Psoas muscle (tissue), 7 donors: ENCODE measurements at regions not wholly inside any gene's neighbourhood (a gene's known extent, or its start where the extent isn't known, plus 50 kb on each side); places are given as distances from the start of the nearest gene placed in this dataset.
A peak's percentile ranks its signal among the peaks of the same experiment; 100 is the strongest.

Experiments used
- ATAC-seq, 4 donors: fragments of 200-7000 bp; cut with Tn5 transposase; one replicate each; pipeline ENCODE4 v1.9.1; 2020; ENCODE audit warnings: moderate library complexity in 3 of 4, mild to moderate bottlenecking in 2 of 4
- DNase-seq, 2 donors: peaks; one replicate each; pipeline ENCODE4 v3.0.0-alpha.2; 2020
- H3K27ac ChIP-seq: fragments of 200-600 bp; one replicate; pipeline ENCODE4 v1.8.0; 2022
- H3K27me3 ChIP-seq, 3 donors: fragments of 200-600 bp in 1 of 3; one replicate each; pipeline versions ENCODE4 v1.6.1 to v1.8.0; 2013 to 2022; ENCODE audit warnings: low read length in 2 of 3, mild to moderate bottlenecking in 2 of 3, moderate library complexity in 1 of 3; ENCODE audit not compliant: insufficient read depth in 3 of 3
- H3K36me3 ChIP-seq, 2 donors: fragments of 200-600 bp in 1 of 2; one replicate each; pipeline versions ENCODE4 v1.6.1 to v1.8.0; 2013 to 2022; ENCODE audit warnings: low read depth in 1 of 2, mild to moderate bottlenecking in 1 of 2, moderate library complexity in 1 of 2; ENCODE audit not compliant: insufficient read depth in 1 of 2
- H3K4me1 ChIP-seq: fragments of 200-600 bp; one replicate; pipeline ENCODE4 v1.8.0; 2022
- H3K4me3 ChIP-seq: fragments of 200-600 bp; one replicate; pipeline ENCODE4 v1.8.0; 2022; ENCODE audit warnings: mild to moderate bottlenecking
- H3K9me3 ChIP-seq: fragments of 200-600 bp; one replicate; pipeline ENCODE4 v1.8.0; 2022
- CTCF ChIP-seq: fragments of 200-600 bp; IDR thresholded peaks from one replicate; pipeline ENCODE4 v1.8.0; 2022; ENCODE audit warnings: antibody characterized with exemption
- WGBS, 3 donors: extraction: QIAGEN DNeasy Blood & Tissue Kit; methylation state at CpG; one replicate each; pipeline versions ENCODE4 v1.1.6 to v1.1.7; 2013; 5-methylcytosine and 5-hydroxymethylcytosine counted together
- intact Hi-C, 2 donors: fragments of 100-400 bp; cut with DNase I; formaldehyde crosslinking; loops; one replicate each; pipeline versions ENCODE4 v1.11.0 to v1.14.2; 2022
- donor health status: healthy with polysubstance abuse.
- donor health status: DM: no; HTN: no; CAD: no; lungs with moderate emphysema.
- donor health status: Bipolar disorder and iron deficiency.
- donor health status: healthy.
- donor health status: DM: yes; HTN: yes; CAD: no.
- donor health status: DM: no; HTN: no; CAD: no.
- donor health status: DM: yes; HTN: yes; CAD: no.

- H3K27me3 ChIP-seq: no peaks in the 10 kb centered on the region
- H3K36me3 ChIP-seq: no peaks in the 10 kb centered on the region
- no peak overlapping the region for H3K27ac ChIP-seq
- 89 to 96% (median 92%) methylated on average over 2 of the region's 2 CpGs for WGBS, 3 donors
- no peaks in the 10 kb centered on the region for H3K4me1 ChIP-seq
- no peak for TF ChIP-seq CTCF
- H3K9me3 ChIP-seq: no peaks in the 10 kb centered on the region
- intact Hi-C loops: no loop called here
- no peak for ATAC-seq
- no peak for DNase-seq
- H3K4me3 ChIP-seq: no peak overlapping the region
Measured at GRCh38 chr4:104411502-104411901, 83.2 kb downstream of the CXXC4 start.

DNA sequence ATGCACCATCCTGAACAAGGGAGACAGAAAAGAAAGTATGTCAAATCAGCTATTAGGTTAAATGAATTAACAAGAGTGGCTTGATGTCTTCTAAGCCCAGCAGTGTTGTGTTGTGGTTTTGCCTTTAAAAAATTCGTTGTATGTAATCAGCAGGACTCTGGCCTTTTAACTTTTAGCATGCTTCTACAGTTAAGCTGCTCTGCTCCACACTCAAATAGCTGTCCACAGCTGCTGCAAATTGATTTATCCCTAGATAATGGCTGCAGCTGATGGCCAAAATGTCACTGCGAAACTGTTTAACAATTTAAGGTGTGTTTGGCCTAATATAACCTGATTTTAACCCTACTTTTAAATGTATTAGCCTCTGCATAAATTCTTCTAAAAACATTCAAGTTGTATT is 85.8 kb downstream of the CXXC4 start:
- ATAC-seq (no peak), DNase-seq (no peak)
- H3K27me3 ChIP-seq: no peaks in the 10 kb centered on the region
- H3K27ac ChIP-seq: no peak overlapping the region
- H3K9me3 ChIP-seq: no peaks in the 10 kb centered on the region
- intact Hi-C loops: no loop called here
- no peaks in the 10 kb centered on the region for H3K36me3 ChIP-seq
- no peak overlapping the region for H3K4me3 ChIP-seq
- WGBS, 3 donors: 17 to 31% (median 19%) methylated on average over 2 of the region's 2 CpGs
- no peaks in the 10 kb centered on the region for H3K4me1 ChIP-seq
- TF ChIP-seq CTCF: no peak

GRCh38 chr4:104404361-104404760 is 90.3 kb downstream of the CXXC4 start:
- intact Hi-C loops: no loop called here

GRCh38 chr4:104395168-104395614 is 99.5 kb downstream of the CXXC4 start:
- WGBS, 3 donors: 6 to 8% (median 7%) methylated on average over 5 of the region's 5 CpGs
- intact Hi-C loops: no loop called here

More at GRCh38 chr4:104404361-104404760, 90.3 kb downstream of the CXXC4 start:
- 24 to 35% (median 25%) methylated on average over 6 of the region's 6 CpGs for WGBS, 3 donors
- Histone ChIP-seq H3K27me3 (no peaks in the 10 kb centered on the region), H3K4me3 (no peak overlapping the region), H3K9me3 (peaks cover 9% of the 10 kb centered on the region), H3K36me3 (no peaks in the 10 kb centered on the region), H3K27ac (no peak overlapping the region), H3K4me1 (no peaks in the 10 kb centered on the region)
- TF ChIP-seq CTCF: no peak
- ATAC-seq: no peak
- DNase-seq: no peak

More at GRCh38 chr4:104395168-104395614, 99.5 kb downstream of the CXXC4 start:
- DNase-seq: peak in 1 of 2 donors; percentile 41
- Histone ChIP-seq H3K9me3 (no peaks in the 10 kb centered on the region), H3K4me1 (no peaks in the 10 kb centered on the region), H3K27ac (no peak overlapping the region), H3K4me3 (peak overlapping the region; percentile 35), H3K36me3 (no peaks in the 10 kb centered on the region), H3K27me3 (peaks cover 0 to 3% (median 0%) of the 10 kb centered on the region in 3 donors)
- TF ChIP-seq CTCF: no peak
- no peak for ATAC-seq
